HepG2 (cell line): ENCODE measurements at regions not wholly inside any gene's neighbourhood (a gene's known extent, or its start where the extent isn't known, plus 50 kb on each side); places are given as distances from the start of the nearest gene placed in this dataset.

ENCODE experiments used
- ARNTL ChIP-seq: sonication (generic); formaldehyde crosslinking; IDR thresholded peaks from 2 replicates; pipeline ENCODE4 v1.4.0; 2020; ENCODE audit warnings: mild to moderate bottlenecking, missing genetic modification reagents
- DNMT1 ChIP-seq: sonication (generic); formaldehyde crosslinking; IDR thresholded peaks from 2 replicates; pipeline ENCODE4 v1.5.1; 2020; ENCODE audit warnings: mild to moderate bottlenecking, missing genetic modification reagents
- GABPA ChIP-seq, 2 experiments: IDR thresholded peaks; 2 replicates each; pipeline ENCODE4 v1.6.1; 2011 to 2016; ENCODE audit warnings: low read depth in 2 of 2, low read length in 1 of 2, missing biosample characterization in 1 of 2, missing genetic modification characterization in 1 of 2
- GABPB1 ChIP-seq: IDR thresholded peaks from 2 replicates; pipeline ENCODE4 v1.6.1; 2016; ENCODE audit warnings: mild to moderate bottlenecking, missing genetic modification reagents, moderate library complexity, missing compliant biosample characterization
- HDAC1 ChIP-seq: sonication (generic); formaldehyde crosslinking; IDR thresholded peaks from 2 replicates; pipeline ENCODE4 v1.5.1; 2020; ENCODE audit warnings: mild to moderate bottlenecking, missing genetic modification reagents
- PRMT3 ChIP-seq: sonication (generic); formaldehyde crosslinking; IDR thresholded peaks from 2 replicates; pipeline ENCODE4 v1.8.1; 2022; ENCODE audit warnings: low read depth, mild to moderate bottlenecking, moderate library complexity, missing genetic modification reagents, borderline replicate concordance
- RBM39 ChIP-seq: fragments of 200-400 bp; formaldehyde crosslinking; IDR thresholded peaks from one replicate; pipeline ENCODE4 v1.6.1; 2018; ENCODE audit warnings: antibody characterized with exemption, mild to moderate bottlenecking, low read depth, low read length; ENCODE audit not compliant: poor library complexity, severe bottlenecking
- RCOR2 ChIP-seq: IDR thresholded peaks from 2 replicates; pipeline ENCODE4 v1.6.1; 2016; ENCODE audit warnings: missing biosample characterization, missing genetic modification reagents
- RERE ChIP-seq: IDR thresholded peaks from 2 replicates; pipeline ENCODE4 v1.6.1; 2016; ENCODE audit warnings: low read depth, missing genetic modification reagents, missing compliant biosample characterization
- RFX3 ChIP-seq: IDR thresholded peaks from 2 replicates; pipeline ENCODE4 v1.6.1; 2016; ENCODE audit warnings: missing biosample characterization, missing genetic modification reagents
- SAFB2 ChIP-seq: sonication (generic); formaldehyde crosslinking; IDR thresholded peaks from 2 replicates; pipeline ENCODE4 v1.5.1; 2020; ENCODE audit warnings: missing genetic modification reagents, low read depth, mild to moderate bottlenecking, borderline replicate concordance
- TFE3 ChIP-seq: IDR thresholded peaks from 2 replicates; pipeline ENCODE4 v1.6.1; 2016
- THRA ChIP-seq: sonication (generic); formaldehyde crosslinking; IDR thresholded peaks from 2 replicates; pipeline ENCODE4 v1.4.0; 2020; ENCODE audit warnings: missing genetic modification reagents, borderline replicate concordance
- ZIK1 ChIP-seq: sonication (generic); formaldehyde crosslinking; IDR thresholded peaks from 2 replicates; pipeline ENCODE4 v1.5.0; 2020; ENCODE audit warnings: mild to moderate bottlenecking, low read depth, missing genetic modification reagents, borderline replicate concordance
- ZNF10 ChIP-seq: sonication (generic); formaldehyde crosslinking; IDR thresholded peaks from 2 replicates; pipeline ENCODE4 v1.4.0; 2020; ENCODE audit warnings: mild to moderate bottlenecking, low read depth, missing genetic modification reagents, borderline replicate concordance
- ZNF430 ChIP-seq: sonication (generic); formaldehyde crosslinking; IDR thresholded peaks from 2 replicates; pipeline ENCODE4 v1.9.0; 2021; ENCODE audit warnings: mild to moderate bottlenecking, missing genetic modification reagents
- ZNF564 ChIP-seq: sonication (generic); formaldehyde crosslinking; IDR thresholded peaks from 2 replicates; pipeline ENCODE4 v1.8.1; 2023; ENCODE audit warnings: mild to moderate bottlenecking, missing genetic modification reagents
- ZNF737 ChIP-seq: sonication (generic); formaldehyde crosslinking; IDR thresholded peaks from 2 replicates; pipeline ENCODE4 v1.5.0; 2020; ENCODE audit warnings: missing genetic modification reagents, mild to moderate bottlenecking, borderline replicate concordance
- TF ChIP-seq, protein P1 (sequence below): sonication (generic); formaldehyde crosslinking; IDR thresholded peaks from 2 replicates; pipeline ENCODE4 v1.4.0; 2020; ENCODE audit warnings: missing genetic modification reagents, mild to moderate bottlenecking, borderline replicate concordance

DNA sequence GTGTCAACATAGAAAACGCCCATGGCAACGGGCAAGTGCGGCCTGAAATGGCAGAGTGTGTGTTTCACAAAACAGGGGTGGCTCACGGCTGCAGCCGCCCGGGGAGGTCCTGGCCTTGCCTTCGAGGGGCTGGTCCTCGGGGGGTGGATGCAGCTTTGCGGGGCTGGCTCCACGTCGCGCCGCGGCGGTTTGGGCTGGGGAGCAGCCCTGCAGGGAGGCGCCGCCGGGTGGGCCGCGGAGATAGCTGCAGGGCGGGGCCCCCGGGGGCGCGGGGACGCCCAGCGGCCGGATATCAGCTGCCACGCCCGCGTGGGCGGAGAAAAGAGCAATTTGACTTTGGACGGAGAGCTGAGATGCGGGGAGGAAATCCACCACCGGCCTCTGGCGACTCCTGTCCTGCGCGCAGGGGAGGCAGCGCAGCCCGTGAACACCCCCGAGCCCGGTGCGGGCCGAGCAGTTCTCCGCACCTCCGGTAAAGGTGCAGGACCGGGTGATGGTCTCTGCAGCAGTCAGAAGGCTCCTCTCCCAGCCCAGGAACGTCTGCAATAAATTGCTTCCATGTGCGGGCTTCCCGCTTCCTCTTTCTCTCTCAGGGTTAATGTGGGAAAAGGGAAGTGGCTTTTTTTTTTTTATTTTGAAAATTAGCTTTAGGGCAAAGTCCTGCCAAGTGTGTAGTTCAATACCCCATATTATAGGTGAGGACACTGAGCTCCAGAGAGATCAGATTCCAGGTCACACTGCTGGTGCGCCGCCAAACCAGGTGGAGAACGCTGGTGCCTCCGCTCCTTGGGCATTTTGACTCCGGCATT, 110.5 kb downstream of the ARF6 start (continued):
- TF ChIP-seq, protein P1, sequence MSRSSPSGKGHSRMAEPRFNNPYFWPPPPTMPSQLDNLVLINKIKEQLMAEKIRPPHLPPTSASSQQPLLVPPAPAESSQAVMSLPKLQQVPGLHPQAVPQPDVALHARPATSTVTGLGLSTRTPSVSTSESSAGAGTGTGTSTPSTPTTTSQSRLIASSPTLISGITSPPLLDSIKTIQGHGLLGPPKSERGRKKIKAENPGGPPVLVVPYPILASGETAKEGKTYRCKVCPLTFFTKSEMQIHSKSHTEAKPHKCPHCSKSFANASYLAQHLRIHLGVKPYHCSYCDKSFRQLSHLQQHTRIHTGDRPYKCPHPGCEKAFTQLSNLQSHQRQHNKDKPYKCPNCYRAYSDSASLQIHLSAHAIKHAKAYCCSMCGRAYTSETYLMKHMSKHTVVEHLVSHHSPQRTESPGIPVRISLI (CRISPR knock-in tag): peak; percentile 51; the same call in 1 of the 2 replicates
- no peak for TF ChIP-seq ZNF564 (CRISPR knock-in tag)
- no peak for TF ChIP-seq SAFB2
- no peak for TF ChIP-seq RCOR2 (CRISPR knock-in tag)
- TF ChIP-seq ZNF10 (CRISPR knock-in tag): no peak
- peak; percentile 87 for TF ChIP-seq HDAC1 (CRISPR knock-in tag)
- TF ChIP-seq ZNF430 (CRISPR knock-in tag): peak; percentile 73; the same call in 1 of the 2 replicates
- TF ChIP-seq RBM39: peak; percentile 76
- TF ChIP-seq ZNF737: no peak
- TF ChIP-seq RFX3: peak; percentile 55
- no peak; the same call in 1 of the 2 replicates for TF ChIP-seq RERE (CRISPR knock-in tag)
- TF ChIP-seq ARNTL: peak; percentile 20; the same call in 1 of the 2 replicates
- peak; percentile 84 for TF ChIP-seq GABPB1 (CRISPR knock-in tag)
- peak; percentile 17; the same call in 1 of the 2 replicates for TF ChIP-seq THRA (CRISPR knock-in tag)
- no peak for TF ChIP-seq PRMT3 (CRISPR knock-in tag)
- TF ChIP-seq DNMT1 (CRISPR knock-in tag): no peak
- peak; percentile 48; the same call in 1 of the 2 replicates for TF ChIP-seq TFE3 (CRISPR knock-in tag)
- TF ChIP-seq ZIK1 (CRISPR knock-in tag): 0 out of 2 replicates have a peak, but pooled peaks have one; percentile 74
- TF ChIP-seq GABPA (IDR thresholded peaks at IDR 0.05; ENCODE audit: low read depth, low read length): no peak
- peak; percentile 21; the same call in 1 of the 2 replicates for TF ChIP-seq GABPA (CRISPR knock-in tag; IDR thresholded peaks at IDR 0.05; ENCODE audit: low read depth)
